ENCODE measurements at regions not wholly inside any gene's neighbourhood (a gene's known extent, or its start where the extent isn't known, plus 50 kb on each side); places are given as distances from the start of the nearest gene placed in this dataset.
"Not testable (repeated sequence)": the region's sequence is repeated elsewhere in the genome, so short reads cannot be mapped to it uniquely, and the experiment has no call there.

DNA sequence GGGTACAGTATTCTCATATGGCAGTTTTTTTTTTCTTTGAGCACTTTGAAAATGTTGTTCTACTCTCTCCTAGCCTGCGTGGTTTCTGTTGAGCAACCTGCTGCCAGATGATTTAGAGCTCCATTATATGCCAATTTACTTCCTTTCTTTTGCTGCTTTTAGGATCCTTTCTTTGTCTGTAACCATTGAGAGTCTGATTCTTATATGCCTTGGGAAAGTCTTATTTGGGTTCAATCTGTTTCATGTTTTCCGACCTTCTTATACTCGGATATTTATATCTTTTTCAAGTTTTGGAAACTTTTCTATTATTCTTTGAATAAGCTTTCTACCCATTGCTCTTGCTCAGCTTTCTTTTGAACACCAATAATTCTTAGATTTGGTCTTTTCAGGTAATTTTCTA, 138.1 kb upstream of the RAG2 start:
- H3K36me3 Mint-ChIP-seq (ENCODE audit: low read depth), result no peaks in the 10 kb centered on the region
- no peaks in the 10 kb centered on the region for H3K9me3 Mint-ChIP-seq (ENCODE audit: low read depth)
- no peak for DNase-seq (ENCODE audit: low spot score)
- H3K4me3 Mint-ChIP-seq (ENCODE audit: unreplicated experiment), result no peak overlapping the region
- no peak overlapping the region for H3K27ac Mint-ChIP-seq (ENCODE audit: unreplicated experiment)
- H3K4me1 Mint-ChIP-seq (ENCODE audit: low read depth), result no peaks in the 10 kb centered on the region
- peaks cover 45% of the 10 kb centered on the region for H3K27me3 Mint-ChIP-seq (ENCODE audit: low read depth)
- no peak for TF ChIP-seq CTCF (IDR thresholded peaks at IDR 0.05)

- H3K36me3 Mint-ChIP-seq (ENCODE audit: low read depth); H3K9me3 Mint-ChIP-seq (ENCODE audit: low read depth); DNase-seq (ENCODE audit: low spot score); H3K4me3 Mint-ChIP-seq (ENCODE audit: unreplicated experiment); H3K4me1 Mint-ChIP-seq (ENCODE audit: low read depth); H3K27ac Mint-ChIP-seq (ENCODE audit: unreplicated experiment): not testable (repeated sequence)
- H3K27me3 Mint-ChIP-seq (ENCODE audit: low read depth), result peaks cover 37% of the 10 kb centered on the region
Observed at GRCh38 chr11:36733721-36734120, 135.7 kb upstream of the RAG2 start.

DNA sequence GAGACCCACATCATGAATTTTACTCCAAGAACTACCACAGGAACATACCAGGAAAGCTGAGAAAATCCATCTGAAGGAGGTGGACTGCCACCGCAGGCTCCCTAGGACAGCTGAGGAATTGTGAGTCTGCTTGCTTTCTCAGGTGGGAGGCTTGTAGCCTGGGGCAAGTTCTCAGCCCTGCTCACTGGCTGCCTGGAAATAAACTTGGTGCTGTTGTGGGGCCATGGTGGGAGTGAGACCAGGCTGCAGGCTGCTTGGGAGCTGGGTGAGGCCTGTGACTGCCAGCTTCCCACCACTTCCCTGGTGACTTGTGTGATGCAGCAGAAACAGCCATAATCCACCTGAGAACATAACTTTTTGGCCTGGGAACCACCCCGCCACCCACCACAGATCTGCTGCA, 132.7 kb upstream of the RAG2 start:
- no peak for TF ChIP-seq CTCF (IDR thresholded peaks at IDR 0.05)
- no peak overlapping the region for H3K27ac Mint-ChIP-seq (ENCODE audit: unreplicated experiment)
- H3K36me3 Mint-ChIP-seq (ENCODE audit: low read depth), result no peaks in the 10 kb centered on the region

DNA sequence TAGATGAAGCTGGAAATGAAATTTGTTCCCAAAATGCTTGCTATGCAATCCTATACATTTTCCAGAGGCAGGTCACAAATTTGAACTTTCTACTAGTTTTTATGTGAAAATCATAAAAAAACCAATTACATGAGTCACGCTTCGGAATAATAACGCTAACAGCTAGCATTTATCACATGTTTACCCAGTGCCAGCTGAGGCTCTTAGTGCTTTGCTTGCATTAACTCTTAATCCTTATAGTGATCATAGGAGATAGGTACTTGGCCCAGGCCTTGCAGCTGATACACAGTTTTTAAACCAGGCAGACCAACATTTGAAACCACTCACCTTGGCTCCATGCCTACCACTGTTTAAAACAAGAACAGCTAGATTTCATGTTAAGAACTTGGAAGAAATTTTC, 131.8 kb upstream of the RAG2 start:
- Mint-ChIP-seq H3K36me3 (ENCODE audit: low read depth) (no peaks in the 10 kb centered on the region), H3K27ac (ENCODE audit: unreplicated experiment) (no peak overlapping the region), H3K27me3 (ENCODE audit: low read depth) (peaks cover 35% of the 10 kb centered on the region), H3K4me3 (ENCODE audit: unreplicated experiment) (no peak overlapping the region), H3K9me3 (ENCODE audit: low read depth) (no peaks in the 10 kb centered on the region), H3K4me1 (ENCODE audit: low read depth) (no peaks in the 10 kb centered on the region)
- no peak for TF ChIP-seq CTCF (IDR thresholded peaks at IDR 0.05)
- no peak for DNase-seq (ENCODE audit: low spot score)

More for the DNA sequence above, 132.7 kb upstream of the RAG2 start:
- Mint-ChIP-seq H3K4me3 (ENCODE audit: unreplicated experiment) (no peak overlapping the region), H3K9me3 (ENCODE audit: low read depth) (no peaks in the 10 kb centered on the region), H3K27me3 (ENCODE audit: low read depth) (peaks cover 33% of the 10 kb centered on the region), H3K4me1 (ENCODE audit: low read depth) (no peaks in the 10 kb centered on the region)
- no peak for DNase-seq (ENCODE audit: low spot score)

DNA sequence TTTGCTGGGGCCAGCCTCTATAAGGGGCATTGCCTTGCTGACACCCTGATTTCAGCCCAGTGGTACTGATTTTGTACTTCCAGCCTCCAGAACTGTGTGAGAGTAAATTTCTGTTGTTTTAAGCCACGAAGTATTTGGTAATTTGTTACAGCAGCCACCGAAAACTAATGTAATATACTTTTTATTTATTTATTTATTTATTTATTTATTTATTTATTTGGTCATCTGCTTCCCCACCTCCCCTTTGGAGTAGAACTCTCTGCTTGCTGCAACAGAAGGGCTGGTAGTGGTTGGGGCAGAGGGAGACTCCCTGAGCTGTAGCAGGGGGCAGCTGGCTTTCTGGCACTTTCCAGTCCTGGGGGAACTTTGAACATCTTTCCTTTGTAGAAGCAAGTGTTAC, 128.4 kb upstream of the RAG2 start:
- DNase-seq (ENCODE audit: low spot score), result no peak
- no peak for TF ChIP-seq CTCF (IDR thresholded peaks at IDR 0.05)
- Mint-ChIP-seq H3K27me3 (ENCODE audit: low read depth) (peaks cover 28% of the 10 kb centered on the region), H3K9me3 (ENCODE audit: low read depth) (no peaks in the 10 kb centered on the region), H3K4me1 (ENCODE audit: low read depth) (no peaks in the 10 kb centered on the region), H3K4me3 (ENCODE audit: unreplicated experiment) (no peak overlapping the region), H3K36me3 (ENCODE audit: low read depth) (no peaks in the 10 kb centered on the region), H3K27ac (ENCODE audit: unreplicated experiment) (no peak overlapping the region)

GRCh38 chr11:36724742-36725385, 126.8 kb upstream of the RAG2 start:
- DNase-seq (ENCODE audit: low spot score), result no peak
- Mint-ChIP-seq H3K27ac (ENCODE audit: unreplicated experiment) (no peak overlapping the region), H3K27me3 (ENCODE audit: low read depth) (peaks cover 27% of the 10 kb centered on the region), H3K36me3 (ENCODE audit: low read depth) (no peaks in the 10 kb centered on the region), H3K4me1 (ENCODE audit: low read depth) (no peaks in the 10 kb centered on the region), H3K4me3 (ENCODE audit: unreplicated experiment) (no peak overlapping the region), H3K9me3 (ENCODE audit: low read depth) (no peaks in the 10 kb centered on the region)
- TF ChIP-seq CTCF (IDR thresholded peaks at IDR 0.05), result no peak

Measured in chondrocyte (in vitro differentiated cells).